ENCODE measurements at regions not wholly inside any gene's neighbourhood (a gene's known extent, or its start where the extent isn't known, plus 50 kb on each side); places are given as distances from the start of the nearest gene placed in this dataset.

DNA sequence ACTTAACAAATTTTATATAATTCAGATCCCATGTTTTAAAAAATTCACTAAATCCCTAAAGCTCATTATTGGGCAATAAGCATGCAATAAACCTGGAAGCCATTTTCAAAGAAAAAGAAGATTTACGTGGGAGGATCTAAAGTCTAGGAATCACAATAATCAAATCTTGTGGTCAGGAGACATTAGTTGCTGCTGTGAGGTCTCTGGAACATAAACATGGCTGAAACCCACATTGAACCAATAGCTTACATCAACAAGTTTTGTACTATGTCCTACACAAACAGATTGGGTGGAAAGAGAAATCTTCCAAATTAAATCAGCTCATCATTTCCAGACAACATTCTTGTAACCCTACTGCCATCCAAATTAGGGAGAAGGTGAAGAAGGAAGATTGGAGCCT, 121.9 kb upstream of the EPHA3 start:
- TF ChIP-seq KDM4A (IDR thresholded peaks at IDR 0.05; ENCODE audit: low read depth, low read length, severe bottlenecking) (no peak), GTF2F1 (IDR thresholded peaks at IDR 0.05; ENCODE audit: borderline replicate concordance, low read depth, low read length) (no peak), CHD2 (IDR thresholded peaks at IDR 0.05; ENCODE audit: low read length) (no peak), FOSL1 (IDR thresholded peaks at IDR 0.05; ENCODE audit: insufficient read depth, low read depth, low read length) (no peak)
- Histone ChIP-seq H3K18ac (ENCODE audit: extremely low read depth, low read length) (no peak overlapping the region), H2BK12ac (ENCODE audit: low read depth, low read length) (no peak overlapping the region), H3K4me3 (ENCODE audit: extremely low read depth in 1 of 4, insufficient read depth in 2 of 4, low read depth in 3 of 4, low read length in 4 of 4) (no peak overlapping the region), H3K23me2 (ENCODE audit: low read depth, low read length) (no peaks in the 10 kb centered on the region), H3K79me2 (ENCODE audit: control insufficient read depth in 1 of 2, insufficient read depth in 2 of 2, low read length in 2 of 2) (no peaks in the 10 kb centered on the region), H3K4me2 (ENCODE audit: insufficient read depth in 1 of 2, low read depth in 2 of 2, low read length in 2 of 2) (no peak overlapping the region), H3K9me3 (ENCODE audit: insufficient read depth in 2 of 2, low read depth in 1 of 2, low read length in 1 of 2) (no peaks in the 10 kb centered on the region), H3K79me1 (ENCODE audit: low read depth, low read length) (no peaks in the 10 kb centered on the region), H2BK120ac (replicated peaks; ENCODE audit: low read depth, low read length) (no peak overlapping the region), H3K4me1 (replicated peaks in 1 of 4; ENCODE audit: control insufficient read depth in 3 of 4, insufficient read depth in 4 of 4, low read length in 3 of 4) (no peaks in the 10 kb centered on the region), H3K36me3 (ENCODE audit: control insufficient read depth in 2 of 4, insufficient read depth in 4 of 4, low read length in 3 of 4) (no peaks in the 10 kb centered on the region), H3K27ac (ENCODE audit: low read depth, low read length) (no peak overlapping the region), H3K27me3 (replicated peaks in 1 of 4; ENCODE audit: control insufficient read depth in 3 of 4, extremely low read depth in 1 of 4, insufficient read depth in 3 of 4, low read length in 3 of 4) (no peaks in the 10 kb centered on the region), H2BK5ac (ENCODE audit: low read depth, low read length) (no peak overlapping the region), H3K9ac (replicated peaks in 1 of 4; ENCODE audit: extremely low read depth in 1 of 4, low read depth in 3 of 4, low read length in 3 of 4) (no peak overlapping the region), H3K4ac (replicated peaks; ENCODE audit: insufficient read length, low read depth, low read length) (no peak overlapping the region), H4K20me1 (replicated peaks in 1 of 2; ENCODE audit: control insufficient read depth in 1 of 2, insufficient read depth in 2 of 2, low read length in 2 of 2) (no peaks in the 10 kb centered on the region), H4K91ac (replicated peaks; ENCODE audit: insufficient read length, low read length) (no peak overlapping the region), H4K8ac (ENCODE audit: extremely low read depth, insufficient read depth, low read length) (no peak overlapping the region), H2AFZ (ENCODE audit: low read length) (no peak overlapping the region), H3K56ac (replicated peaks; ENCODE audit: insufficient read length, low read depth, low read length) (no peak overlapping the region), H4K5ac (ENCODE audit: insufficient read length, low read depth, low read length) (no peak overlapping the region), H3K14ac (ENCODE audit: insufficient read length) (no peak overlapping the region), H2AK5ac (ENCODE audit: low read depth, low read length) (no peak overlapping the region), H2BK15ac (ENCODE audit: low read length) (no peak overlapping the region), H2BK20ac (ENCODE audit: low read length) (no peak overlapping the region), H3K23ac (ENCODE audit: insufficient read length) (no peak overlapping the region)
- no peak for DNase-seq (ENCODE audit: low read depth in 1 of 2, low spot score in 2 of 2)
- 80% methylated on average over 1 of the region's 1 CpG; no CpG with 5 or more reads in 1 of the 2 experiments for WGBS, 2 experiments (ENCODE audit: extremely low coverage in 1 of 2, insufficient coverage in 1 of 2, insufficient read length in 1 of 2, insufficient replicate concordance in 2 of 2, low coverage in 1 of 2, low lambda C conversion rate in 2 of 2, missing lambda C conversion rate in 1 of 2)
- POLR2A ChIA-PET (ENCODE audit: partially characterized antibody) = no interaction called here
- CTCF ChIA-PET (ENCODE audit: partially characterized antibody) = interaction anchor here (0.5 kb wide), 1 partner anchor 1154 kb away, joined by 3 read pairs; no protein-coding TSS in a partner anchor
- no peak for FAIRE-seq

Measured in H1 (cell line).